T-cell (primary cell): ENCODE measurements at regions not wholly inside any gene's neighbourhood (a gene's known extent, or its start where the extent isn't known, plus 50 kb on each side); places are given as distances from the start of the nearest gene placed in this dataset.

Experiments
- ATAC-seq, 4 experiments: fragments of 200-7000 bp in 3 of 4; fragments of 150-1000 bp in 1 of 4; cut with Tn5 transposase; replicated peaks in 1 of 4; 1 replicate in 3 of 4; 2 replicates in 1 of 4; pipeline ENCODE4 v1.10.0; 2021; ENCODE audit warnings: moderate library complexity in 3 of 4, mild to moderate bottlenecking in 2 of 4, moderate number of reproducible peaks in 1 of 4
- CTCF ChIA-PET, 2 donors: fragments of 300-600 bp; sonication (Branson Sonifier 250); formaldehyde crosslinking; loops; one replicate each; lab custom pipeline; 2022; ENCODE audit warnings: antibody characterized with exemption in 2 of 2; lab: Charles Lee
- POLR2A ChIA-PET, 2 donors: fragments of 300-600 bp; sonication (Branson Sonifier 250); formaldehyde crosslinking; loops; one replicate each; lab custom pipeline; 2022; ENCODE audit warnings: antibody characterized with exemption in 2 of 2; lab: Charles Lee
- DNase-seq, 35 experiments: peaks; one replicate each; pipeline versions ENCODE4 v3.0.0 to v3.0.0-alpha.2; 2013 to 2023
- H3K27ac ChIP-seq: one replicate; pipeline ENCODE4 v1.5.1; 2013; ENCODE audit warnings: low read length
- H3K27me3 ChIP-seq, 2 experiments: replicated peaks in 1 of 2; 1 replicate in 1 of 2; 2 replicates in 1 of 2; pipeline versions ENCODE4 v1.6.1 to v1.7.0; 2013; ENCODE audit warnings: low read length in 1 of 2, mixed read lengths in 1 of 2; ENCODE audit not compliant: control insufficient read depth in 2 of 2, insufficient read depth in 2 of 2; ENCODE audit errors: extremely low read depth in 1 of 2
- H3K36me3 ChIP-seq, 2 donors: 1 replicate in 1 of 2; 2 replicates in 1 of 2; pipeline versions ENCODE4 v1.6.1 to v1.7.0; 2013; ENCODE audit warnings: low read length in 1 of 2; ENCODE audit not compliant: control insufficient read depth in 2 of 2, insufficient read depth in 1 of 2; ENCODE audit errors: extremely low read depth in 1 of 2
- H3K4me1 ChIP-seq, 2 experiments: 1 replicate in 1 of 2; 2 replicates in 1 of 2; pipeline versions ENCODE4 v1.6.1 to v1.7.0; 2013; ENCODE audit warnings: low read length in 2 of 2, mixed read lengths in 1 of 2; ENCODE audit not compliant: insufficient read depth in 2 of 2, control insufficient read depth in 1 of 2; ENCODE audit errors: extremely low read depth in 1 of 2
- H3K4me3 ChIP-seq, 2 donors: 1 replicate in 1 of 2; 2 replicates in 1 of 2; pipeline versions ENCODE4 v1.5.1 to v1.7.0; 2013; ENCODE audit warnings: mild to moderate bottlenecking in 2 of 2, low read length in 1 of 2, moderate library complexity in 1 of 2; ENCODE audit not compliant: control insufficient read depth in 1 of 2; ENCODE audit errors: extremely low read depth in 1 of 2
- H3K9me3 ChIP-seq: 2 replicates; pipeline ENCODE4 v1.7.0; 2013
- H3K27ac Mint-ChIP-seq, 2 donors: one replicate each; pipeline ENCODE4 v1.8.0; 2020 to 2021; ENCODE audit warnings: mild to moderate bottlenecking in 2 of 2, mixed read lengths in 2 of 2
- H3K27me3 Mint-ChIP-seq, 2 donors: one replicate each; pipeline ENCODE4 v1.8.0; 2021 to 2022; ENCODE audit warnings: mixed read lengths in 2 of 2
- H3K36me3 Mint-ChIP-seq: one replicate; pipeline ENCODE4 v1.8.0; 2021; ENCODE audit warnings: mixed read lengths
- H3K4me1 Mint-ChIP-seq, 3 donors: one replicate each; pipeline ENCODE4 v1.8.0; 2020 to 2022; ENCODE audit warnings: mixed read lengths in 3 of 3, mild to moderate bottlenecking in 1 of 3
- H3K4me3 Mint-ChIP-seq, 3 donors: one replicate each; pipeline ENCODE4 v1.8.0; 2020 to 2022; ENCODE audit warnings: mild to moderate bottlenecking in 3 of 3, mixed read lengths in 3 of 3, moderate library complexity in 3 of 3
- H3K9me3 Mint-ChIP-seq, 3 donors: one replicate each; pipeline ENCODE4 v1.8.0; 2020 to 2022; ENCODE audit warnings: mixed read lengths in 3 of 3
- WGBS: methylation state at CpG from one replicate; pipeline ENCODE4 v1.1.5; 2013; ENCODE audit warnings: missing lambda C conversion rate; ENCODE audit not compliant: insufficient coverage; 5-methylcytosine and 5-hydroxymethylcytosine counted together

- Mint-ChIP-seq H3K4me1 (no peaks in the 10 kb centered on the region), H3K9me3 (no peaks in the 10 kb centered on the region), H3K4me3 (no peak overlapping the region), H3K27me3 (peaks cover under 1 to 2% of the 10 kb centered on the region in 2 donors), H3K27ac (no peak overlapping the region), H3K36me3 (no peaks in the 10 kb centered on the region)
- 93% methylated on average over 3 of the region's 3 CpGs for WGBS
- DNase-seq (no peak), ATAC-seq (no peak)
- Histone ChIP-seq H3K27me3 (peaks cover 0 to 5% of the 10 kb centered on the region in 2 experiments), H3K4me3 (no peak overlapping the region), H3K27ac (no peak overlapping the region), H3K36me3 (no peaks in the 10 kb centered on the region), H3K4me1 (no peaks in the 10 kb centered on the region), H3K9me3 (no peaks in the 10 kb centered on the region)
- POLR2A ChIA-PET: no interaction called here
- CTCF ChIA-PET: no interaction called here
Observed at GRCh38 chr15:49742381-49742780, 121.5 kb downstream of the DTWD1 start.

GRCh38 chr15:49747340-49747739, 126.5 kb downstream of the DTWD1 start:
- no peak overlapping the region for H3K4me3 ChIP-seq
- Mint-ChIP-seq H3K4me1 (no peaks in the 10 kb centered on the region), H3K36me3 (no peaks in the 10 kb centered on the region), H3K27me3 (peaks cover 2 to 11% of the 10 kb centered on the region in 2 donors), H3K4me3 (no peak overlapping the region), H3K27ac (no peak overlapping the region), H3K9me3 (no peaks in the 10 kb centered on the region)
- ATAC-seq (no peak), DNase-seq (no peak)
- CTCF ChIA-PET: no interaction called here
- no peak overlapping the region for H3K27ac ChIP-seq
- no peaks in the 10 kb centered on the region for H3K4me1 ChIP-seq
- H3K9me3 ChIP-seq: no peaks in the 10 kb centered on the region
- H3K36me3 ChIP-seq: no peaks in the 10 kb centered on the region
- POLR2A ChIA-PET: no interaction called here
- peaks cover 0 to 3% of the 10 kb centered on the region in 2 experiments for H3K27me3 ChIP-seq
- WGBS: 73% methylated on average over 1 of the region's 1 CpG

- ATAC-seq (no peak), DNase-seq (no peak)
- H3K9me3 Mint-ChIP-seq: no peaks in the 10 kb centered on the region
- no peaks in the 10 kb centered on the region for H3K4me1 Mint-ChIP-seq
- no peaks in the 10 kb centered on the region for H3K9me3 ChIP-seq
- no peak overlapping the region for H3K4me3 ChIP-seq
- no peak overlapping the region for H3K27ac Mint-ChIP-seq
- WGBS: no CpG with 5 or more reads among the region's 2 CpGs
- POLR2A ChIA-PET: no interaction called here
- CTCF ChIA-PET: no interaction called here
- no peaks in the 10 kb centered on the region for H3K36me3 Mint-ChIP-seq
- no peak overlapping the region for H3K4me3 Mint-ChIP-seq
- no peaks in the 10 kb centered on the region for H3K4me1 ChIP-seq
- no peaks in the 10 kb centered on the region for H3K36me3 ChIP-seq
- peaks cover 0 to 11% of the 10 kb centered on the region in 2 donors for H3K27me3 Mint-ChIP-seq
- no peaks in the 10 kb centered on the region for H3K27me3 ChIP-seq
- no peak overlapping the region for H3K27ac ChIP-seq
Observed at GRCh38 chr15:49748791-49749190, 127.9 kb downstream of the DTWD1 start.

GRCh38 chr15:49750553-49750952, 129.7 kb downstream of the DTWD1 start:
- Histone ChIP-seq H3K27ac (no peak overlapping the region), H3K4me1 (no peaks in the 10 kb centered on the region), H3K4me3 (no peak overlapping the region), H3K36me3 (no peaks in the 10 kb centered on the region), H3K9me3 (no peaks in the 10 kb centered on the region), H3K27me3 (no peaks in the 10 kb centered on the region)
- POLR2A ChIA-PET: no interaction called here
- Mint-ChIP-seq H3K27ac (no peak overlapping the region), H3K27me3 (peaks cover 0 to 11% of the 10 kb centered on the region in 2 donors), H3K4me1 (no peaks in the 10 kb centered on the region), H3K4me3 (no peak overlapping the region), H3K36me3 (no peaks in the 10 kb centered on the region), H3K9me3 (no peaks in the 10 kb centered on the region)
- CTCF ChIA-PET: no interaction called here
- no peak for DNase-seq
- no peak for ATAC-seq

- Histone ChIP-seq H3K4me3 (no peak overlapping the region), H3K9me3 (no peaks in the 10 kb centered on the region), H3K4me1 (no peaks in the 10 kb centered on the region), H3K27ac (no peak overlapping the region), H3K27me3 (no peaks in the 10 kb centered on the region), H3K36me3 (no peaks in the 10 kb centered on the region)
- POLR2A ChIA-PET: no interaction called here
- DNase-seq (no peak), ATAC-seq (no peak)
- no peaks in the 10 kb centered on the region for H3K36me3 Mint-ChIP-seq
- CTCF ChIA-PET: no interaction called here
- no peak overlapping the region for H3K4me3 Mint-ChIP-seq
- no peak overlapping the region for H3K27ac Mint-ChIP-seq
- no peaks in the 10 kb centered on the region for H3K4me1 Mint-ChIP-seq
- 100% methylated on average over 1 of the region's 3 CpGs for whole genome bisulfite sequencing
- no peaks in the 10 kb centered on the region for H3K9me3 Mint-ChIP-seq
- peaks cover 0 to 11% of the 10 kb centered on the region in 2 donors for H3K27me3 Mint-ChIP-seq
Observed at GRCh38 chr15:49751191-49751590, 130.3 kb downstream of the DTWD1 start.

- no peaks in the 10 kb centered on the region for H3K4me1 Mint-ChIP-seq
- ChIA-PET POLR2A (no interaction called here), CTCF (no interaction called here)
- no peaks in the 10 kb centered on the region for H3K9me3 Mint-ChIP-seq
- H3K36me3 ChIP-seq: no peaks in the 10 kb centered on the region
- H3K4me3 Mint-ChIP-seq: no peak overlapping the region
- no peak for ATAC-seq
- peaks cover 0 to 11% of the 10 kb centered on the region in 2 donors for H3K27me3 Mint-ChIP-seq
- H3K27ac ChIP-seq: no peak overlapping the region
- no peak for DNase-seq
- no peak overlapping the region for H3K27ac Mint-ChIP-seq
- no peaks in the 10 kb centered on the region for H3K36me3 Mint-ChIP-seq
- no CpG with 5 or more reads among the region's 3 CpGs for WGBS
- no peak overlapping the region for H3K4me3 ChIP-seq
- H3K27me3 ChIP-seq: no peaks in the 10 kb centered on the region
- no peaks in the 10 kb centered on the region for H3K4me1 ChIP-seq
- H3K9me3 ChIP-seq: no peaks in the 10 kb centered on the region
Observed at GRCh38 chr15:49751751-49752150, 130.9 kb downstream of the DTWD1 start.

- Mint-ChIP-seq H3K36me3 (no peaks in the 10 kb centered on the region), H3K27ac (no peak overlapping the region), H3K4me3 (no peak overlapping the region), H3K4me1 (no peaks in the 10 kb centered on the region), H3K27me3 (peaks cover 0 to 9% of the 10 kb centered on the region in 2 donors), H3K9me3 (no peaks in the 10 kb centered on the region)
- no peak overlapping the region for H3K4me3 ChIP-seq
- ATAC-seq: no peak
- H3K9me3 ChIP-seq: no peaks in the 10 kb centered on the region
- CTCF ChIA-PET: interaction anchor here in 1 of 2 donors (0.6 kb wide), 1 partner anchor 443 kb away, joined by 3 read pairs; no protein-coding TSS in a partner anchor
- H3K27ac ChIP-seq: no peak overlapping the region
- no peaks in the 10 kb centered on the region for H3K4me1 ChIP-seq
- no peaks in the 10 kb centered on the region for H3K36me3 ChIP-seq
- POLR2A ChIA-PET: no interaction called here
- H3K27me3 ChIP-seq: no peaks in the 10 kb centered on the region
- DNase-seq: no peak
- WGBS: 83% methylated on average over 1 of the region's 2 CpGs
Observed at GRCh38 chr15:49752517-49752916, 131.7 kb downstream of the DTWD1 start.
